GM19455 (cell line): ENCODE measurements at regions not wholly inside any gene's neighbourhood (a gene's known extent, or its start where the extent isn't known, plus 50 kb on each side); places are given as distances from the start of the nearest gene placed in this dataset.

ENCODE experiments used
- ATAC-seq: cut with Tn5 transposase; IDR thresholded peaks from one replicate; pipeline ENCODE4 v1.9.1; 2021; ENCODE audit not compliant: unreplicated experiment

- no peak for ATAC-seq
These were observed 115.1 kb upstream of the DAP start for GRCh38 chr5:10876006-10876744.

DNA sequence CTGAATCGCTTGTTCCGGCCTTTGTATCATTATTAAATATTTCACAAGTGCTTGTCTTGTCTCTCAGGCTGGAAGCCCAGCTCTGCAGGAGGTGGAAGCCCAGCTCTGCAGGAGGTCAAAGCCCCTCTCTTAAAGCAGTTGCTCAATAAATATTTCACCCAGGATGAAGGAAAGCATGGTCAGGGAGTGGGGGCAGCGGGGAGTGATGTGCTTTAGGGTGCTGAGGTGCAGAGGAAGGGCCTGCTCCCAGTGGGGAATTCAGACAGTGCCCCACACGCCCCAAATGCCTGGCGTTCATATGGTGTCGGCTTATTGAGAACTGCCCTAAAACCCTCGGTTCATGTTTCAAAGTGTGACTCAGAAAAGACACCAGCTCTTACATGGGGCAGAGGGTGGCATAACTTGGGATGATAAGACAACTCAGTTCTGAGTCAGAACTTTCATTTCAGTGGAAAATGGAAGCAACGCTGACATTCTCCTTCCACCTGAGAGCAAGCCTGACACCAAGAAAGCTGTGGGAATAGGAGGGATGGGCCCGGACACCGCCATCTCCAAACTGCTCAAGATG is 114.3 kb upstream of the DAP start:
- ATAC-seq: no peak

DNA sequence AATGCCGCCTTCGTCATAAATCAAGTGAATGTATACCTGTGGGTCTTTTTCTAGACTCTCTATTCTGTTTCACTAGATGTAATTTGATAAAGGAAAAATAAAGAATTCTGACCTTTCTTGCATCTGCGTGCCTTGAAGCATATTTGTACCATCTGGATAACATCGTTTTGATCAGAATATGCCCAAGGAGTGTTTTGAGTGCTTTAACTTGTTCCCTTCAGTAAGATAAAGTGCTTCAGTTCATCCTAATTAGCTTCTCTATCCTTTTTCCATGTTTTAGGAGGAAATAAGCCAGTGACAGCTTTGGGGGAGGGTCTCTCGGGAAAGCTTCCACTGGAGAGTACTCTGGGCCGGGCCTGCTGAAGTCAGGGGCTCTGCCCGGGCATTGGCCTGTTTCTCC is 113.5 kb upstream of the DAP start:
- ATAC-seq: no peak

- no peak for ATAC-seq
These were observed 109.8 kb upstream of the DAP start for GRCh38 chr5:10870791-10871190.

DNA sequence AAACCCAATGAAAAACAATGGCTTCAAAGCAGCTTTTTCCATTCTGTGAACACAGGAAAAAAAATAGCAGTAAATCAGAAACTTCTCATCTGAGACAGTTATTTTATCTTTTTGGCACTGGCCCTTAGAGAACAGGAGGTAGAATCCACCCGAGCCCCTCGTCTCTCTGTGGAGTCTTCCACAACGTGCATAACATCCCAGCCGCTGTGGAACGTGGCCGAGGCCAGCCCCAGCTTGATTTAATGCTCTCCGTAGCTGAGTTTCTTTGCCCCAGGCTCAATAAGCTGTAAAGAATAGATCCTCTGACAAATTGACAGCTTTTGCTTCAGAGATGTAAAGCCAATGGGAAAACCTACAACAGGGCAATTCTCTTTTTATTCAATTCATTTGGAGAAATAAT is 107.9 kb upstream of the DAP start:
- no peak for ATAC-seq

DNA sequence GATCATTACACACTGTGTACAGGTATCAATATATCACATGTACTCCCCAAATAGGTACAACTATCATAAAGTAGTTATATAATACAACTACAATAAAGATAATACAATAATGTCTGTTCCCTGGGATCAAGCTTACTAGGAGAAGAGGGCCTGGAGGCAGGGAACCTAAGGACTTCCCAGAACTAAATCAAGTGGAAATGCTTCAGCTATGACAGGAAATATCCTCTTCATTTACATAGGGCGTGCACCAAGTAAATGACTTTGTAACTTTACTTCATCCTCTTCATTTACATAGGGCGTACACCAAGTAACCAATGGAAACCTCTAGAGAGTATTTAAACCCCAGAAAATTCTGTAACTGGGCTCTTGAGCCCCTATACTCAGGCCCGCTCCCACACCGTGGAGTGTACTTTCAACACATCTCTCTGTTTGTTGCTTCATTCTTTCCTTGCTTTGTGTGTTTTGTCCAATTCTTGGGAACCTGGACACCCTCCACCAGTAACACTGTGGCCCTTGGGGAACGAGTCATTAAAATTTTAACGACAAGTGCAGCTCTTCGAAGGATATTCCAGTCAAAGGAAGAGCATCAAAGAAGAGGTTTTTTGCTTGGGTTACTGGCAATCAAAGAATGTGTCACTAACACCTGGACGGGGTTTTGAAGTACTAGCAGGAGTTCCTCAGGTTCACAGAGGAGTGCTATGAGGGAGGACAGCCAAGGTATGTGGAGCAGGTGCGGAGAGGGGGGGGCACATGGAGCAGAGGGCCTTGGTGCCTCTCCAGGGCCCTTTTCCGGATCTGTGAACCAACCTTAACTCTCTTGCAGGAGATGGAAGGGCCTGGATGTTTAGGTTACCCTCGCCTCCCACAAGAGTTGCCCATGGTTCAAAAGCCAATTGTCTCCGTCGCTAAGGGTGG is 106.6 kb upstream of the DAP start:
- no peak for ATAC-seq

DNA sequence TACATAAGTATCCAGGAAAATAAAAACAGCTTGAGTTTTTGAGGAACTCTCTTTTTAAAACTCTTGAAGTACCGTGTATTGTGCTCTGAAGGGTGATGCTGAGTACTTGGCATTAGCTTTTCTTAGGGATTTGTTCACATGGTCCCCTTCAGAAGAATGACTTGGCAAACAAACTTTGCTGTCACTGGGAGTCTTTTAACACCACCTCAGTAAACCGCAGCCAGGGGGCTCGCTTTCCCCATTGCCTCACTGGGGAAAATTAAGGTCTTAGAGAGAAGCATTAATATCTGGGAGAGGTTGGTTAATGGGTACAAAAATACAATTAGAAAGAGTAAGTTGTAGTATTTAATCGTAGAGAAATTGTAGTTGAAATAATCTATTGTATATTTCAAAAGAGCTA is 105.9 kb upstream of the DAP start:
- ATAC-seq: no peak

- peak; percentile 78 for ATAC-seq
These were observed 102.8 kb upstream of the DAP start for GRCh38 chr5:10863763-10864383.

- ATAC-seq: no peak
These were observed 101.1 kb upstream of the DAP start for GRCh38 chr5:10862085-10862484.

GRCh38 chr5:10861423-10861790 is 100.4 kb upstream of the DAP start:
- ATAC-seq: no peak

DNA sequence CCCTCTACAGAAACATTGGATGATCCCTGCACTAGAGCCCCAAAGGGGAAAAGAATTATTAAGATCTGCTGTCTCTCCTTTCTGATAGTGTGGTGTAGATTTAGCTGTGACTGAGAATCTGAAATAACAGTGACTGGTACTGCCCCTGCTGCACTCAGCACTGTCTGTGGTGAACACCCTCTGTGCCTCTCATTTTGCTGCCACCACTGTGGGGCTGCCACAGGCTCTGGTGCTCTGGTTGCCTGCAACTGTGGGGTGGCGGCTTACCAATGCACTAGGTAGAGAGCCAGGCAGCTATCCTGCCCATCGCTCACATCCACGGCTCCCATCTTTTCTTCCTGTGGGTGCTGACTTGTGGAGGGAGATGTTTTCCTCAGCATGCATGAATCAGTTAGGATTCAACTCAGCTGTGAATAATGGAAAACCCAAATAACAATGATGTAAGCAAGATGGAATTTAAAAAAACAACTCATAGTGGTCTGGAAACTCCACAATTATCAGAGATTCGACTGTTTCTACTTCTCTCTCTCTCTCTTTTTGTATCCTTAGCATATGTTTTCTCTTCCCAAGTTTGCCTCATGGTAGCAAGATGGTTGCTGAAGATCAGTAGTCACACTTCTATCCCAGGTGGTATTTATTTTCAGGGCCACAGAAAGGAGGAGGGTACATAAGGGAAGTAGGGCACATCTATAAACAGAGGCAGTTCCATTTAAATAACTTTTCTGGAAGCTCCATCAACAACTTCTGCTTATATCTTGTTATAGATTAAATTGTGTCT is 99.8 kb upstream of the DAP start:
- ATAC-seq: no peak

DNA sequence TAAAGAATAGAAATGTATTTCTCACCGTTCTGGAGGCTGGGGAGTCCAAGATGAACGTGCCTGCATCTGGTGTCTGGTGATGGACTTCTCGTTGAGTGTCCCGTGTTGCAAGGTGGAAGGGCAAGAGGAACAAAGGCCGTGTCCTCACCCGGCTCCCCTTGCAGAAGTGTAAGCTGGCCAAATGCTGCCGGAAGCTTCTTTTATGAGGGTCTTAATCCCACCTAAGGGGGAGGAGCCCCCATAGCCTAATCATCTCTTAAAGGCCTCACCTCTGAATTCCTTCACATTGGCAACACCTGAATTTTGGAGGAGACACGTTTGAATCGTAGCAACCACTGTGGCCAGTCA is 99.1 kb upstream of the DAP start:
- ATAC-seq: no peak

- ATAC-seq: no peak
These were observed 98.6 kb upstream of the DAP start for GRCh38 chr5:10859393-10860195.

GRCh38 chr5:10858945-10859344 is 97.9 kb upstream of the DAP start:
- ATAC-seq: no peak

DNA sequence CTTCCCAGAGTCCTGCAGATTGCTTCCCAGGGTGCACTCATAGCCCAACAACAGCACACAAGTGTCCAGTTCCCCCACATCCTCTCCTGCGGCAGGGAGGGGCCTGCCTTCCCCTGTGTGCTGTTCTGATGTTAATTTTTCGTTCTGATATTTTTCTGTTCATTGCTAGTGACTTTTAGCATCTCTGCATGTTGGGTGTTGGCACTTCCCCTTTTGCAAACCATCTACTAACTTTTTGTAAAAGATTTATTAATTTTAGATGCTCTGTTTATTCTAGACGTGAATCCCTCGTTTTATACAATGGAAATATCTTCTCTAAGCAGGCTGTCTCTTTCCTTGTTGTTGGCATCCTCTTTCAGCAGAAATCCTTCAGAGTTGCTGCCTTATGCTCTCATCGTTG is 97.3 kb upstream of the DAP start:
- ATAC-seq: no peak

DNA sequence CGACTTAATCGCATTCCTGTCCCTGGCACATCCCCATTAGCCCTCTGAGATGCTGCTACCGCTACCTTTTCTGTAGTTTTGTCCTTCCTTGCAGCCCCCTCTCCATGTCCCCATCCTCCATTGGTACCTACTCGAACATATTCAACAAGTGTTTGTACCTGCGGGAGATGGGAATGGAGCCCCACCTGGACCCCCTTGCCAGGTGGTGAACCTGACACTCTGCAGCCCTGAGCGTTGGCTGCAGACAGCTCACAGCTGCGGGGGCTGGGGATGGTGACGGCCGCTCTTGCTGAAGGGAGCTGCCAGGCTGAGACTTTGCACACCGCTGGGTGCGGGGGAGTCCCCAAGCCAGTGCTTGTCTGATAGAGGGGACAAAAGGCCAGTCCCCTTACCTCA is 96.3 kb upstream of the DAP start:
- no peak for ATAC-seq

DNA sequence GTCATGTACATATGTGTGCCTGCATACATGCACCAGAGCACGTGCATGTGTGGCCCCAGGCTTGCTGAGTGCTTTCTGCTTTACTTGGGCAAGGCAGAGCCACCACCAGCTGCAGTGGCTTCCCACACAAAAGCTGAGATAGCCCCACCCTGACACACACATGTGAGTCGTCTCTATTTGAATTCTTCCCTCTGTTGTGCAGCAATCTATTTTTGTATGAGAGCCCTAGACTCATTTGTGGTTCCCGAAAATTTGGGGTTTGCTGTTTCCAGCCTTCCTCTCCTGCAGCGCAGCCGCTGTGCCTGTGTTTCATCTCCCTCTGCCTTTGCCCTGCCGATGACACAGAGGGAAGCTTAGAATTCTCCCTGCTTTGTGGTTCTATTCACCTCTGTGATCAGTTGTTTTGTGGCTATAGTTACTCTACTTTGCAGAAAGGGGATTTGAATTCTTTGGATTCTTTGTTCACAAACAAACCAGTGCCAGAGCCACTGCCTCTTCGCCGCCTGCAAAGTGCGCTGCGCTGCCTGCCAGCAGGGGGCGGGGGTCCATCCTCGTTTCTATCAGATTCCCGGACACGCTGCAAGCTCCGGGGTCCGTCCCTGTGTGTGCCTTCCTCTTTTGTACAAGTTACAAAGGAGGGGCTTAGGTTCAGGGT is 95.8 kb upstream of the DAP start:
- ATAC-seq: no peak

GRCh38 chr5:10856071-10856470 is 95.0 kb upstream of the DAP start:
- ATAC-seq: no peak

- ATAC-seq: no peak
These were observed 93.7 kb upstream of the DAP start for GRCh38 chr5:10854506-10855277.
